K562 (cell line): ENCODE measurements at regions not wholly inside any gene's neighbourhood (a gene's known extent, or its start where the extent isn't known, plus 50 kb on each side); places are given as distances from the start of the nearest gene placed in this dataset.

Source experiments
- EZH2 ChIP-seq: IDR thresholded peaks from 2 replicates; pipeline ENCODE4 v1.6.1; 2012; ENCODE audit warnings: low read depth, mild to moderate bottlenecking, inconsistent platforms, low read length, borderline replicate concordance
- ZNF184 ChIP-seq: sonication (generic); formaldehyde crosslinking; IDR thresholded peaks from 2 replicates; pipeline ENCODE4 v1.5.0; 2020; ENCODE audit warnings: missing genetic modification reagents
- TF ChIP-seq, protein P1 (sequence below): sonication (generic); formaldehyde crosslinking; IDR thresholded peaks from 2 replicates; pipeline ENCODE4 v1.8.1; 2023; ENCODE audit warnings: mild to moderate bottlenecking, missing genetic modification reagents
- TF ChIP-seq, protein P2 (sequence below), 3 experiments: IDR thresholded peaks in 2 of 3; conservative IDR thresholded peaks in 1 of 3; 2 replicates each; pipeline ENCODE4 v1.5.1; 2011 to 2012; ENCODE audit warnings: low read length in 3 of 3, mild to moderate bottlenecking in 3 of 3, control low read depth in 2 of 3, improper control_type of control experiment in 1 of 3, inconsistent platforms in 1 of 3, low read depth in 1 of 3, mixed read lengths in 1 of 3, moderate library complexity in 1 of 3; ENCODE audit not compliant: insufficient read depth in 2 of 3

DNA sequence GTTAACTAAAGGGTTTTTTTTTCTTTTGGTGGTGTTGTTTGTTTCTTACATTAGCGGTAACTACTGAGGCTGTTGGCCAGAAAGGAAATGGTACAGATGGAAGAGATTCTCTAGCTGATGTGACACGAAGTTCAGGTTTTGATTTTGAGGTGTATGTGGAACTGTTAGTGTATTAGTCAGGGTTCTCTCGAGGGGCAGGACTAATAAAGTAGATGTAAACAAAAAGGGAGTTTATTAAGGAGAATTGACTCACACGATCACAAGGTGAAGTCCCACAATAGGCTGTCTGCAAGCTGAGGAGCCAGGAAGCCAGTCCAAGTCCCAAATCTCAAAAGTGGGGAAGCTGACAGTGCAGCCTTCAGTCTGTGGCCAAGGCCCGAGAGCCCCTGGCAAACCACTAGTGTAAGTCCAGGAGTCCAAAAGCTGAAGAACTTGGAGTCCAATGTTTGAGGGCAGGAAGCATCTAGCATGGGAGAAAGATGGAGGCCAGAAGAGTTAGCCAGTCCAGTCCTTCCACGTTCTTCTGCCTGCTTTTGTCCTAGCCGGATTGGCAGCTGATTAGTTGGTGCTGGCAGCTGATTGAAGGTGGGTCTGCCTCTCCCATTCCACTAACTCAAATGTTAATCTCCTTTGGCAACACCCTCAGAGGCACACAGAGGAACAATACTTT, 577.6 kb downstream of the EFNB2 start:
- TF ChIP-seq ZNF184 (CRISPR knock-in tag) (no peak), EZH2 (no peak)
- TF ChIP-seq, protein P1, sequence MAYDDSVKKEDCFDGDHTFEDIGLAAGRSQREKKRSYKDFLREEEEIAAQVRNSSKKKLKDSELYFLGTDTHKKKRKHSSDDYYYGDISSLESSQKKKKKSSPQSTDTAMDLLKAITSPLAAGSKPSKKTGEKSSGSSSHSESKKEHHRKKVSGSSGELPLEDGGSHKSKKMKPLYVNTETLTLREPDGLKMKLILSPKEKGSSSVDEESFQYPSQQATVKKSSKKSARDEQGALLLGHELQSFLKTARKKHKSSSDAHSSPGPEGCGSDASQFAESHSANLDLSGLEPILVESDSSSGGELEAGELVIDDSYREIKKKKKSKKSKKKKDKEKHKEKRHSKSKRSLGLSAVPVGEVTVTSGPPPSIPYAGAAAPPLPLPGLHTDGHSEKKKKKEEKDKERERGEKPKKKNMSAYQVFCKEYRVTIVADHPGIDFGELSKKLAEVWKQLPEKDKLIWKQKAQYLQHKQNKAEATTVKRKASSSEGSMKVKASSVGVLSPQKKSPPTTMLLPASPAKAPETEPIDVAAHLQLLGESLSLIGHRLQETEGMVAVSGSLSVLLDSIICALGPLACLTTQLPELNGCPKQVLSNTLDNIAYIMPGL: no peak
- TF ChIP-seq, protein P2, sequence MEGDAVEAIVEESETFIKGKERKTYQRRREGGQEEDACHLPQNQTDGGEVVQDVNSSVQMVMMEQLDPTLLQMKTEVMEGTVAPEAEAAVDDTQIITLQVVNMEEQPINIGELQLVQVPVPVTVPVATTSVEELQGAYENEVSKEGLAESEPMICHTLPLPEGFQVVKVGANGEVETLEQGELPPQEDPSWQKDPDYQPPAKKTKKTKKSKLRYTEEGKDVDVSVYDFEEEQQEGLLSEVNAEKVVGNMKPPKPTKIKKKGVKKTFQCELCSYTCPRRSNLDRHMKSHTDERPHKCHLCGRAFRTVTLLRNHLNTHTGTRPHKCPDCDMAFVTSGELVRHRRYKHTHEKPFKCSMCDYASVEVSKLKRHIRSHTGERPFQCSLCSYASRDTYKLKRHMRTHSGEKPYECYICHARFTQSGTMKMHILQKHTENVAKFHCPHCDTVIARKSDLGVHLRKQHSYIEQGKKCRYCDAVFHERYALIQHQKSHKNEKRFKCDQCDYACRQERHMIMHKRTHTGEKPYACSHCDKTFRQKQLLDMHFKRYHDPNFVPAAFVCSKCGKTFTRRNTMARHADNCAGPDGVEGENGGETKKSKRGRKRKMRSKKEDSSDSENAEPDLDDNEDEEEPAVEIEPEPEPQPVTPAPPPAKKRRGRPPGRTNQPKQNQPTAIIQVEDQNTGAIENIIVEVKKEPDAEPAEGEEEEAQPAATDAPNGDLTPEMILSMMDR (IDR thresholded peaks at IDR 0.05 in 2 of 3, conservative IDR thresholded peaks at IDR 0.05 in 1 of 3; ENCODE audit: insufficient read depth in 2 of 3, low read depth in 1 of 3, low read length in 3 of 3): no peak
